A549 (cell line): ENCODE measurements at regions not wholly inside any gene's neighbourhood (a gene's known extent, or its start where the extent isn't known, plus 50 kb on each side); places are given as distances from the start of the nearest gene placed in this dataset.

ENCODE experiments used
- ATAC-seq, 2 experiments: fragments of 200-7000 bp in 1 of 2; fragments of >200 bp in 1 of 2; cut with Nextera tagmentation in 1 of 2; cut with Tn5 transposase in 1 of 2; 3 replicates each; pipeline versions ENCODE4 v1.8.0 to v1.9.1; 2018 to 2020; ENCODE audit warnings: mild to moderate bottlenecking in 1 of 2, moderate library complexity in 1 of 2
- CTCF ChIA-PET: fragments of 300-600 bp; sonication (Branson Sonifier 250); formaldehyde crosslinking; extraction: SDS; loops from one replicate; lab custom pipeline; 2021; ENCODE audit warnings: antibody characterized with exemption, inconsistent platforms; lab: Yijun Ruan, JAX
- POLR2A ChIA-PET: fragments of 350-600 bp; formaldehyde crosslinking; extraction: SDS; loops from one replicate; lab custom pipeline; 2021; ENCODE audit warnings: antibody characterized with exemption, inconsistent platforms; lab: Yijun Ruan, JAX
- DNase-seq, 2 experiments: peaks; one replicate each; pipeline versions ENCODE4 v3.0.0 to v3.0.0-alpha.2; 2011 to 2016; ENCODE audit warnings: low read depth in 1 of 2, low spot score in 1 of 2
- FAIRE-seq: peaks from 2 replicates; lab custom pipeline; 2011; peaks lifted over from hg19 to GRCh38; lab: Jason Lieb, UNC
- H3K27ac ChIP-seq, 2 experiments: fragments of >200 bp; sonication (Bioruptor Twin); formaldehyde crosslinking; 3 replicates each; pipeline ENCODE4 v1.5.1; 2016 to 2017
- H3K4me1 ChIP-seq: fragments of >200 bp; sonication (Bioruptor Twin); formaldehyde crosslinking; 3 replicates; pipeline ENCODE4 v1.6.1; 2016
- H3K4me2 ChIP-seq: fragments of >200 bp; sonication (Bioruptor Twin); formaldehyde crosslinking; 3 replicates; pipeline ENCODE4 v1.6.1; 2016
- H3K4me3 ChIP-seq: fragments of >200 bp; sonication (Bioruptor Twin); formaldehyde crosslinking; 3 replicates; pipeline ENCODE4 v1.5.1; 2016
- H3K9me3 ChIP-seq: fragments of >200 bp; sonication (Bioruptor Twin); formaldehyde crosslinking; 3 replicates; pipeline ENCODE4 v1.6.1; 2016
- BCL3 ChIP-seq: fragments of >200 bp; sonication (Bioruptor Twin); formaldehyde crosslinking; IDR thresholded peaks from 3 replicates; pipeline ENCODE4 v1.6.1; 2016
- CBX2 ChIP-seq: fragments of 200-600 bp; sonication (generic); IDR thresholded peaks from 2 replicates; pipeline ENCODE4 v1.6.1; 2016; ENCODE audit warnings: low read depth, mild to moderate bottlenecking, borderline replicate concordance
- CHD2 ChIP-seq: fragments of 150-350 bp; IDR thresholded peaks from 2 replicates; pipeline ENCODE4 v1.6.1; 2014; ENCODE audit warnings: low read length; ENCODE audit not compliant: partially characterized antibody
- CTCF ChIP-seq: fragments of >200 bp; sonication (Bioruptor Twin); formaldehyde crosslinking; IDR thresholded peaks from 3 replicates; pipeline ENCODE4 v1.5.1; 2016
- EHF ChIP-seq: fragments of 250-450 bp; sonication (Bioruptor Pico); IDR thresholded peaks from 2 replicates; pipeline ENCODE4 v1.5.0; 2020; ENCODE audit warnings: mild to moderate bottlenecking
- ELK1 ChIP-seq: fragments of 150-350 bp; IDR thresholded peaks from 2 replicates; pipeline ENCODE4 v1.6.1; 2014; ENCODE audit warnings: low read depth, mild to moderate bottlenecking, low read length
- FOSB ChIP-seq: fragments of 250-450 bp; sonication (Bioruptor Pico); IDR thresholded peaks from 2 replicates; pipeline ENCODE4 v1.5.0; 2020; ENCODE audit warnings: mild to moderate bottlenecking, moderate library complexity
- FOSL2 ChIP-seq, 2 experiments: fragments of 450-650 bp in 1 of 2; fragments of >200 bp in 1 of 2; sonication (Bioruptor Twin) in 1 of 2; formaldehyde crosslinking; IDR thresholded peaks; 2 replicates each; pipeline versions ENCODE4 v1.5.0 to v1.6.1; 2016 to 2020; ENCODE audit warnings: mild to moderate bottlenecking in 1 of 2, moderate library complexity in 1 of 2
- HEYL ChIP-seq: fragments of 250-450 bp; sonication (Bioruptor Pico); IDR thresholded peaks from 2 replicates; pipeline ENCODE4 v1.8.0; 2021; ENCODE audit warnings: mild to moderate bottlenecking, moderate library complexity
- HOXA7 ChIP-seq: fragments of 250-450 bp; sonication (Bioruptor Pico); IDR thresholded peaks from 2 replicates; pipeline ENCODE4 v1.5.0; 2020; ENCODE audit warnings: mild to moderate bottlenecking, moderate library complexity
- HOXB13 ChIP-seq: fragments of 250-450 bp; sonication (Bioruptor Pico); IDR thresholded peaks from 2 replicates; pipeline ENCODE4 v1.5.0; 2020; ENCODE audit warnings: low read depth, mild to moderate bottlenecking, moderate library complexity
- JUNB ChIP-seq: fragments of >200 bp; sonication (Bioruptor Twin); formaldehyde crosslinking; IDR thresholded peaks from 2 replicates; pipeline ENCODE4 v1.6.1; 2016
- KDM5A ChIP-seq: fragments of 200-600 bp; sonication (generic); IDR thresholded peaks from 2 replicates; pipeline ENCODE4 v1.6.1; 2016; ENCODE audit warnings: antibody characterized with exemption, mild to moderate bottlenecking
- MAFK ChIP-seq: fragments of 450-650 bp; IDR thresholded peaks from 2 replicates; pipeline ENCODE4 v1.6.1; 2014; ENCODE audit not compliant: partially characterized antibody
- MAZ ChIP-seq: fragments of 150-350 bp; IDR thresholded peaks from 2 replicates; pipeline ENCODE4 v1.6.1; 2014; ENCODE audit warnings: antibody characterized with exemption, low read depth, low read length, borderline replicate concordance
- PBX3 ChIP-seq: IDR thresholded peaks from 2 replicates; pipeline ENCODE4 v1.6.1; 2012
- PHF8 ChIP-seq: fragments of 200-600 bp; sonication (generic); IDR thresholded peaks from 2 replicates; pipeline ENCODE4 v1.6.1; 2016; ENCODE audit warnings: low read depth, mild to moderate bottlenecking, antibody characterized with exemption, moderate library complexity, borderline replicate concordance
- POLR2A ChIP-seq: IDR thresholded peaks from 2 replicates; pipeline ENCODE4 v1.6.1; 2012; ENCODE audit warnings: mild to moderate bottlenecking, low read length
- RCOR1 ChIP-seq: fragments of 150-350 bp; IDR thresholded peaks from 2 replicates; pipeline ENCODE4 v1.6.1; 2014; ENCODE audit warnings: antibody characterized with exemption, low read length, low read depth
- REST ChIP-seq: fragments of 200-600 bp; sonication (generic); IDR thresholded peaks from 2 replicates; pipeline ENCODE4 v1.6.1; 2016; ENCODE audit warnings: antibody characterized with exemption, mild to moderate bottlenecking, moderate library complexity
- TFCP2L1 ChIP-seq: fragments of 250-450 bp; sonication (Bioruptor Pico); IDR thresholded peaks from 2 replicates; pipeline ENCODE4 v1.5.0; 2021; ENCODE audit warnings: mild to moderate bottlenecking
- ZNF302 ChIP-seq: fragments of 250-450 bp; sonication (Bioruptor Pico); IDR thresholded peaks from 2 replicates; pipeline ENCODE4 v1.9.0; 2021; ENCODE audit warnings: inconsistent platforms, mild to moderate bottlenecking, moderate library complexity
- WGBS: methylation state at CpG from one replicate; pipeline ENCODE4 v1.1.6; 2017; ENCODE audit errors: missing lambda C conversion rate; 5-methylcytosine and 5-hydroxymethylcytosine counted together
- TF ChIP-seq, protein P1 (sequence below): fragments of 250-450 bp; sonication (Bioruptor Pico); IDR thresholded peaks from 2 replicates; pipeline ENCODE4 v1.5.0; 2020; ENCODE audit warnings: low read depth, mild to moderate bottlenecking, moderate library complexity
- TF ChIP-seq, protein P2 (sequence below): fragments of >200 bp; sonication (Bioruptor Twin); formaldehyde crosslinking; IDR thresholded peaks from 2 replicates; pipeline ENCODE4 v1.6.1; 2016

- ATAC-seq (no peak), DNase-seq (no peak), FAIRE-seq (no peak)
- Histone ChIP-seq H3K27ac (no peak overlapping the region), H3K4me1 (no peaks in the 10 kb centered on the region), H3K4me3 (no peak overlapping the region), H3K4me2 (no peak overlapping the region), H3K9me3 (no peaks in the 10 kb centered on the region)
- POLR2A ChIA-PET: no interaction called here
- CTCF ChIA-PET: no interaction called here
- WGBS: 70% methylated on average over 6 of the region's 6 CpGs
- TF ChIP-seq HOXA7 (CRISPR knock-in tag): no peak
- TF ChIP-seq HEYL (CRISPR knock-in tag): no peak
- no peak for TF ChIP-seq FOSL2 (IDR thresholded peaks at IDR 0.05)
- no peak for TF ChIP-seq FOSL2 (CRISPR knock-in tag; IDR thresholded peaks at IDR 0.05)
- TF ChIP-seq RCOR1: no peak
- no peak for TF ChIP-seq BCL3
- TF ChIP-seq JUNB: no peak
- no peak for TF ChIP-seq KDM5A
- TF ChIP-seq PHF8: no peak
- no peak for TF ChIP-seq CBX2
- TF ChIP-seq POLR2A: no peak
- no peak for TF ChIP-seq PBX3
- TF ChIP-seq, protein P1, sequence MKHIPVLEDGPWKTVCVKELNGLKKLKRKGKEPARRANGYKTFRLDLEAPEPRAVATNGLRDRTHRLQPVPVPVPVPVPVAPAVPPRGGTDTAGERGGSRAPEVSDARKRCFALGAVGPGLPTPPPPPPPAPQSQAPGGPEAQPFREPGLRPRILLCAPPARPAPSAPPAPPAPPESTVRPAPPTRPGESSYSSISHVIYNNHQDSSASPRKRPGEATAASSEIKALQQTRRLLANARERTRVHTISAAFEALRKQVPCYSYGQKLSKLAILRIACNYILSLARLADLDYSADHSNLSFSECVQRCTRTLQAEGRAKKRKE (CRISPR knock-in tag): no peak
- no peak for TF ChIP-seq EHF
- no peak for TF ChIP-seq FOSB (CRISPR knock-in tag)
- no peak for TF ChIP-seq MAZ
- no peak for TF ChIP-seq REST
- no peak for TF ChIP-seq CHD2
These were observed 1191.9 kb downstream of the NSUN3 start for GRCh38 chr3:95254758-95255157.

DNA sequence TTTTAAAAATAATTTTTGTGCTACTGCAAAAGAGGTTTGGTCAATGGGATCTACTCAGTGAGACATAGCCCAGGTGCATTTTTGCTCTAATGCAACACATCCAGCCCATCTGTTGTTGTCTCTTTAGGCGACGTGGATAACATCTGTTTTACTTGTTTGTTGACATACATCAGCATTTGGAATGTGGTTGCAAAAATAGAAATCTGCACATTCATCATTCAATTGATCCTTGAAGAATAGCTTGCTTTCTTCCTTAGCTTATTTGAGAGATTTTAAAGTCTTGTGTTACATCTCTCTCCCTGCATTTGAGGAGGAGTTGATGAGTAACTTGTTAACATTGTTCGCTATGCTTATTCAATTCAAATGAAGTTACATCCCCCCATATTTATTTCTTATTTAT lies 1202.3 kb downstream of the NSUN3 start:
- 56% methylated on average over 3 of the region's 3 CpGs for WGBS
- ChIA-PET POLR2A (no interaction called here), CTCF (no interaction called here)
- no peak for FAIRE-seq
- no peak for DNase-seq
- H3K9me3 ChIP-seq: no peaks in the 10 kb centered on the region
- H3K27ac ChIP-seq: no peak overlapping the region
- H3K4me1 ChIP-seq: no peaks in the 10 kb centered on the region
- no peak overlapping the region for H3K4me2 ChIP-seq
- no peak for ATAC-seq
- no peak overlapping the region for H3K4me3 ChIP-seq
- TF ChIP-seq TFCP2L1 (no peak), MAFK (no peak), JUNB (no peak), HOXB13 (no peak), REST (no peak), CBX2 (no peak), ELK1 (no peak), ZNF302 (CRISPR knock-in tag) (no peak), CTCF (no peak), EHF (no peak)
- TF ChIP-seq, protein P2, sequence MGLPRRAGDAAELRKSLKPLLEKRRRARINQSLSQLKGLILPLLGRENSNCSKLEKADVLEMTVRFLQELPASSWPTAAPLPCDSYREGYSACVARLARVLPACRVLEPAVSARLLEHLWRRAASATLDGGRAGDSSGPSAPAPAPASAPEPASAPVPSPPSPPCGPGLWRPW: no peak
